IMR-90 (cell line): ENCODE measurements at regions not wholly inside any gene's neighbourhood (a gene's known extent, or its start where the extent isn't known, plus 50 kb on each side); places are given as distances from the start of the nearest gene placed in this dataset.

Source experiments
- ATAC-seq: fragments of 200-7000 bp; cut with Tn5 transposase; 2 replicates; pipeline ENCODE4 v1.9.1; 2020; ENCODE audit warnings: low read depth, mild to moderate bottlenecking, moderate library complexity
- BruUV-seq: library from RNA; stranded (reverse); fragments of 400-500 nt; replicated peaks from 2 replicates; lab custom pipeline; 2021; lab: Mats Ljungman, UMichigan
- CTCF ChIA-PET: fragments of 300-600 bp; formaldehyde crosslinking; extraction: SDS; loops from one replicate; lab custom pipeline; 2021; ENCODE audit warnings: antibody characterized with exemption; lab: Yijun Ruan, JAX
- POLR2A ChIA-PET: fragments of 300-600 bp; sonication (Branson Sonifier 250); formaldehyde crosslinking; loops from one replicate; lab custom pipeline; 2022; ENCODE audit warnings: antibody characterized with exemption; ENCODE audit not compliant: unreplicated experiment; lab: Charles Lee
- DNase-seq: peaks from one replicate; pipeline ENCODE4 v3.0.0; 2013
- H2AFZ ChIP-seq: replicated peaks from 2 replicates; pipeline ENCODE3; 2013; ENCODE audit warnings: low read length, mild to moderate bottlenecking; ENCODE audit not compliant: poor library complexity
- H2AK5ac ChIP-seq: 2 replicates; pipeline ENCODE4 v1.6.1; 2013; ENCODE audit warnings: low read depth, low read length, inconsistent platforms
- H2AK9ac ChIP-seq: replicated peaks from 2 replicates; pipeline ENCODE3; 2013; ENCODE audit warnings: mild to moderate bottlenecking, low read depth, low read length, moderate library complexity; ENCODE audit not compliant: poor library complexity
- H2BK120ac ChIP-seq: 2 replicates; pipeline ENCODE4 v1.6.1; 2013; ENCODE audit warnings: low read depth, low read length, inconsistent platforms
- H2BK15ac ChIP-seq: 3 replicates; pipeline ENCODE4 v1.6.1; 2013; ENCODE audit warnings: low read depth, low read length, inconsistent platforms
- H2BK20ac ChIP-seq: 2 replicates; pipeline ENCODE4 v1.6.1; 2013; ENCODE audit warnings: low read depth, mild to moderate bottlenecking, inconsistent platforms, low read length, moderate library complexity
- H2BK5ac ChIP-seq: 2 replicates; pipeline ENCODE4 v1.6.1; 2013; ENCODE audit warnings: mild to moderate bottlenecking, low read depth, low read length, inconsistent platforms; ENCODE audit not compliant: poor library complexity, severe bottlenecking
- H3K14ac ChIP-seq: replicated peaks from 2 replicates; pipeline ENCODE4 v1.6.1; 2013; ENCODE audit warnings: low read depth, low read length, inconsistent platforms
- H3K18ac ChIP-seq: 2 replicates; pipeline ENCODE4 v1.6.1; 2013; ENCODE audit warnings: low read depth, low read length, control low read depth
- H3K23ac ChIP-seq: 2 replicates; pipeline ENCODE4 v1.6.1; 2013; ENCODE audit warnings: low read depth, low read length, inconsistent platforms
- H3K27ac ChIP-seq: 2 replicates; pipeline ENCODE4 v1.5.1; 2013; ENCODE audit warnings: mild to moderate bottlenecking, control low read depth, low read length; ENCODE audit not compliant: insufficient read depth
- H3K27me3 ChIP-seq: 2 replicates; pipeline ENCODE4 v1.6.1; 2013; ENCODE audit warnings: low read length; ENCODE audit not compliant: control insufficient read depth, insufficient read depth
- H3K36me3 ChIP-seq: 2 replicates; pipeline ENCODE4 v1.6.1; 2013; ENCODE audit warnings: low read length, mixed read lengths; ENCODE audit not compliant: control insufficient read depth, insufficient read depth
- H3K4ac ChIP-seq: 2 replicates; pipeline ENCODE4 v1.6.1; 2013; ENCODE audit warnings: low read depth, low read length, inconsistent platforms
- H3K4me1 ChIP-seq: 2 replicates; pipeline ENCODE4 v1.6.1; 2013; ENCODE audit warnings: low read length, mixed read lengths; ENCODE audit not compliant: control insufficient read depth, insufficient read depth
- H3K4me2 ChIP-seq: 2 replicates; pipeline ENCODE4 v1.6.1; 2013; ENCODE audit warnings: low read depth, mild to moderate bottlenecking, control low read depth, low read length, moderate library complexity
- H3K4me3 ChIP-seq: 2 replicates; pipeline ENCODE4 v1.5.1; 2013; ENCODE audit warnings: low read depth, mild to moderate bottlenecking, control low read depth, low read length, moderate library complexity; ENCODE audit not compliant: insufficient read depth
- H3K56ac ChIP-seq: 2 replicates; pipeline ENCODE4 v1.6.1; 2013; ENCODE audit warnings: low read length, inconsistent platforms; ENCODE audit not compliant: insufficient read depth; ENCODE audit errors: extremely low read depth
- H3K79me1 ChIP-seq, 2 experiments: 2 replicates each; pipeline ENCODE4 v1.6.1; 2013; ENCODE audit warnings: low read length in 2 of 2, inconsistent platforms in 1 of 2, low read depth in 1 of 2
- H3K9ac ChIP-seq: 2 replicates; pipeline ENCODE4 v1.6.1; 2013; ENCODE audit warnings: low read depth, low read length, control low read depth
- H3K9me1 ChIP-seq: 2 replicates; pipeline ENCODE4 v1.6.1; 2013; ENCODE audit warnings: low read length, inconsistent platforms; ENCODE audit not compliant: insufficient read depth
- H3K9me3 ChIP-seq: 2 replicates; pipeline ENCODE4 v1.6.1; 2013; ENCODE audit warnings: low read length; ENCODE audit not compliant: control insufficient read depth, insufficient read depth
- H4K20me1 ChIP-seq: 2 replicates; pipeline ENCODE4 v1.6.1; 2013; ENCODE audit warnings: low read length, inconsistent platforms; ENCODE audit not compliant: insufficient read depth
- H4K5ac ChIP-seq: 2 replicates; pipeline ENCODE4 v1.6.1; 2013; ENCODE audit warnings: mild to moderate bottlenecking, low read depth, low read length, control low read depth
- H4K8ac ChIP-seq, 2 experiments: 2 replicates each; pipeline ENCODE4 v1.6.1; 2013; ENCODE audit warnings: low read depth in 2 of 2, low read length in 2 of 2, control low read depth in 1 of 2, inconsistent platforms in 1 of 2
- H4K91ac ChIP-seq: 2 replicates; pipeline ENCODE4 v1.6.1; 2013; ENCODE audit warnings: low read depth, low read length, inconsistent platforms; ENCODE audit not compliant: insufficient read depth
- WGBS, 2 experiments: methylation state at CpG; one replicate each; pipeline versions ENCODE4 v1.1.5 to v1.1.7; 2013; ENCODE audit warnings: missing lambda C conversion rate in 2 of 2; ENCODE audit not compliant: insufficient read length in 1 of 2; ENCODE audit errors: extremely low coverage in 2 of 2; 5-methylcytosine and 5-hydroxymethylcytosine counted together
- dilution Hi-C: fragments of 300-500 bp; cut with HindIII; formaldehyde crosslinking; loops from one replicate; pipeline ENCODE4 v1.14.3; 2018; ENCODE audit warnings: low sequenced_read_pairs; ENCODE audit not compliant: unreplicated experiment
- in situ Hi-C: fragments of 300-500 bp; cut with MboI; formaldehyde crosslinking; loops from 3 replicates; pipeline ENCODE4 v1.14.3; 2019; ENCODE audit warnings: low sequenced_read_pairs, inconsistent platforms, mixed read lengths
- intact Hi-C: fragments of 100-400 bp; cut with micrococcal nuclease; formaldehyde crosslinking; loops from 2 replicates; pipeline ENCODE4 v1.10.0; 2022
- TF ChIP-seq, protein P1 (sequence below): fragments of 150-350 bp; IDR thresholded peaks from 2 replicates; pipeline ENCODE4 v1.6.1; 2017; ENCODE audit warnings: mild to moderate bottlenecking, antibody characterized with exemption, low read length, low read depth

GRCh38 chr7:106466867-106467266, 182.1 kb upstream of the NAMPT start:
- H3K9me3 ChIP-seq: no peaks in the 10 kb centered on the region
- dilution Hi-C loops (no loop called here), intact Hi-C loops (no loop called here), in situ Hi-C loops (loop anchor here (10.0 kb wide), 1 partner anchor 192 kb away; no protein-coding TSS in a partner anchor)
- no peaks in the 10 kb centered on the region for H3K36me3 ChIP-seq
- H3K14ac ChIP-seq: no peak overlapping the region
- H3K27ac ChIP-seq: no peak overlapping the region
- POLR2A ChIA-PET: no interaction called here
- H2AK5ac ChIP-seq: no peak overlapping the region
- no peak overlapping the region for H2AFZ ChIP-seq
- H3K4me1 ChIP-seq: no peaks in the 10 kb centered on the region
- no peak for ATAC-seq
- WGBS, 2 experiments: no CpG with 5 or more reads among the region's 5 CpGs
- no peak overlapping the region for H2BK20ac ChIP-seq
- H3K4me2 ChIP-seq: no peak overlapping the region
- no peak overlapping the region for H3K4me3 ChIP-seq
- no peaks in the 10 kb centered on the region for H4K20me1 ChIP-seq
- no peaks in the 10 kb centered on the region for H3K79me1 ChIP-seq
- no peak for DNase-seq
- CTCF ChIA-PET: interaction anchor here (0.5 kb wide), 1 partner anchor 832 kb away, joined by 3 read pairs; no protein-coding TSS in a partner anchor
- H2AK9ac ChIP-seq: no peak overlapping the region
- no peak overlapping the region for H4K91ac ChIP-seq
- H2BK5ac ChIP-seq: no peak overlapping the region
- no peaks in the 10 kb centered on the region for H3K27me3 ChIP-seq
- no peak overlapping the region for H2BK120ac ChIP-seq
- H3K56ac ChIP-seq: no peak overlapping the region
- BruUV-seq: no TSS peak
- H3K18ac ChIP-seq: no peak overlapping the region
- TF ChIP-seq, protein P1, sequence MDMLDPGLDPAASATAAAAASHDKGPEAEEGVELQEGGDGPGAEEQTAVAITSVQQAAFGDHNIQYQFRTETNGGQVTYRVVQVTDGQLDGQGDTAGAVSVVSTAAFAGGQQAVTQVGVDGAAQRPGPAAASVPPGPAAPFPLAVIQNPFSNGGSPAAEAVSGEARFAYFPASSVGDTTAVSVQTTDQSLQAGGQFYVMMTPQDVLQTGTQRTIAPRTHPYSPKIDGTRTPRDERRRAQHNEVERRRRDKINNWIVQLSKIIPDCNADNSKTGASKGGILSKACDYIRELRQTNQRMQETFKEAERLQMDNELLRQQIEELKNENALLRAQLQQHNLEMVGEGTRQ: no peak
- H3K9ac ChIP-seq: no peak overlapping the region
- no peak overlapping the region for H4K8ac ChIP-seq
- H3K23ac ChIP-seq: no peak overlapping the region
- no peaks in the 10 kb centered on the region; the same call in 1 of the 2 replicates for H3K9me1 ChIP-seq
- no peak overlapping the region for H2BK15ac ChIP-seq
- no peak overlapping the region for H3K4ac ChIP-seq
- H4K5ac ChIP-seq: no peak overlapping the region
